ENCODE measurements at regions not wholly inside any gene's neighbourhood (a gene's known extent, or its start where the extent isn't known, plus 50 kb on each side); places are given as distances from the start of the nearest gene placed in this dataset.

DNA sequence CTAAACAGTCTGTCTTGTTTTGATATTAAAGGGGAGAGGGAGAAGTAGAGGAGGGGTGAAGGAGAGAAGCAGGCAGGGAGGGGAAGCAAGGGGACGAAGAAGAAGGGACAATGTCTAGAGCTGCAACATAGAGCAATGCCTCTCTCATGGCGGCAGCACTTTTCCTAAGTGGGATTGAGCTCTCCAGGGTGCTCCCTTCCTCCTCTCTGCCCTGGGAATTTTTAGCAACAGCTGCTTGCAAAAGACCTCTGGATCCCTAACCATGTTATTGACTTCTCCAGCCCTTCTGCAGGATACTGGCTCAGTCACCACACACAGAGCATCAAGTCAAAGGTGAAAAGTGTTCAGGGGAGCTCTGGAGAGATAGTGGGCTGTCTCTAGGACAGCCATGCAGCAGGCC lies 734.9 kb downstream of the EPHA4 start:
- DNase-seq, result no peak

DNA sequence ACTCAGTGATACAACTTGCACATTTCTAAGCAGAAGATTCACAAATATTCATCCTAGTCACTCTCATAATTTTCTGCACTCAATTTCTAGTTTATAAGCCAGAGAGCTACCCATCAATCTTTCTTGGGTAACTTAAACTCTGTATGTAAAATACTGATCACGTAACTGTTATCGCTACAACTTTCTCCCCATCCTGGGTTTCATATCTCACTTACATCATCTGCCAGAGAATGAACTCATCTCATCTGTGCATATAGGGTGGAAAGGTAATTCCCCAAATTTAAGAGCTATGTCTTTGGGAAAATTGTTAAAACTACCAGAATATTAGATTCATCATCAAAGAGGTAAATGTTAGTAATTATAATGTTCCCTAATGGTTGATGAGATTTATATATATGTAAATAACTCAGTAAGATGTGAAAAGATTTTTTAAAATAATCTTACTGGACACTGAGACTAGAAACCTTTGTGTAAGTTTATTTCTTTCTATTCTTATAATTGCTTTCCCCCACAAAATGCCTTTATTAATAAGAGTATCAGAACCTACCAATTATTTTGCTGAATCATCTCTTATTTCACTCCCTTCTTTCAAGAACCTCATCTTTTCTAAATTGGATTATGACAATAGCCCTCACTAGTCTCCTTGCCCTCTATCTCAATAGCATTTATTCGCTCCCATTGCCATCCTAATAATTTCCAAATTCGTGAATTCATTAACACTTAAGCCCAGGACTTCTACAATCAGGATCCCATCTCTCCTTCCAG lies 729.0 kb downstream of the EPHA4 start:
- DNase-seq, result no peak

DNA sequence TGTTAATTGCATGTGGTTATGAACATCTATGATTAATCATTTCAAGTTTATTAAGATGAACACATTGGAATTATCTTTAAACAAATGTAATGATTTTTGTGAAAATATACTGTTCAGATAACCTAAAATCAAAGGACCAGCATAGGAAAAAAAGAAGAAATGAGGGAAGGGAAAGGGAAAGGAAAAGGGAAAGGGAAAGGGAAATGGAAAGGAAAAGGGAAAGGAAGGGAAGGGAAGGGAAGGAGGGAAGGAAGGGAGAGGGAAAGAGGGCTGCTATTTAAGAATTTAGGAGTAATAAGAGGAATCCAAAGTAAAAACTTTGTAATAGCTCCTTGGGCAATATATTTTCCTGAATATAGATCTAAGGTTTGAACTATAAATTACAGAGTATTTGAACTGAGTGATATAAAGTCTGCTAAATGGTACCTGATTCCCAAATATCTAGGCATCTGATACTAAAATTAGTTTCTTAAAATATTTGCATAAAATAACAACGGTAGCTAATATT lies 726.3 kb downstream of the EPHA4 start:
- DNase-seq, result no peak

DNA sequence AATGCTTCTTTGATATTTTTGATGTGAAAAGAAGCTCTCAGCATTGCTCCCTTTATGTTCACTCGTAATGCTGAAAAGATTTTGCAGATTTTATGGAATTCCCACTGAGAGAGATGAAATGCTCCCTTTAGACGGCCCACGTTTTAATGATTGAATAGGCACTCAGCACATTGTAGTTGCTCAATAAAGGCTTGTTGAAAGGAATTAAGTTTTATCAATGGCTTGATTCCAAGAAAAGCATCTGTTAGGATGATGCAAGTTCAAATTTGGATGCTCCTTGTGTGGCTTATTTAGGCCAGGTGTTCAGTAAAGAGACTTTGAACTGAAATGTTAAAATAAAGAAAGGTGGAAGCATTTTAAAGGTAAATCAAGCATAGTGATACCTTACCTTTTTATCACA lies 725.1 kb downstream of the EPHA4 start:
- DNase-seq, result no peak

DNA sequence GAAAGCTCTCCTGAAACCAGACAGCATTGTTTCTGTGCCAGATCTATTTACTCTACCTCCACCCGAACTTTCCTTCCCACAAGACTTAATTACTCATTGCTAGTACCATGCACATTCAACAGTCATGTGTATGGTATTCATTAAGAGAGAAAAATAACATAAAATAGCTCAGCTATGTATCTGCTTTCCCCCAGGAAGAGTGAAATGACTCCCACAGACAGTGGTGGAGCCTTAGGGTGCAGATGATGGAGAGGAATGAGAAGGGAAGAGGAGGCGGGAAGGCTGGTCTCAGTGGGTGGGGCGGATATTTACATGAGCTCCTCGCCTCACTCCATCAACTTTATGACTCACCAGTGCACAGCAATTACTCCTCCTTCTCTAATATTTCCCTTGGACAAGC lies 724.5 kb downstream of the EPHA4 start:
- no peak for DNase-seq

DNA sequence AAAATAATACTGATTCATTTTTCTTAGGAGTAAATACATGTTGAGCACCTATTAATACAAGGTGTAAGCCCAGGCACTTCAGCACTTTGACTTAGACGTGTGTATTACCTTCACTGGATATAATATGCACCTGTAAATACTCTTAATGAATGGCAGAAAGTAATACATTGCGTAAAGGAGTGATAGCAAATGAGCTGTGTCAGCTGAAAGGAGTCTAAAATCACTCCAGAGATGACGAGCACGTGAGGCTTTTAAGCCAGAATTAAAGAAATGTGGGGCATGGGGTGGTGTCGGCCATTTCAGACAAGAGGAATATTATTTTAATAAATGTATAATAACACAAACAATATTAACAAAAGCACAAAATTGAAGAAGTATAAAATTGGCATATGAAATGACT lies 722.7 kb downstream of the EPHA4 start:
- no peak for DNase-seq

DNA sequence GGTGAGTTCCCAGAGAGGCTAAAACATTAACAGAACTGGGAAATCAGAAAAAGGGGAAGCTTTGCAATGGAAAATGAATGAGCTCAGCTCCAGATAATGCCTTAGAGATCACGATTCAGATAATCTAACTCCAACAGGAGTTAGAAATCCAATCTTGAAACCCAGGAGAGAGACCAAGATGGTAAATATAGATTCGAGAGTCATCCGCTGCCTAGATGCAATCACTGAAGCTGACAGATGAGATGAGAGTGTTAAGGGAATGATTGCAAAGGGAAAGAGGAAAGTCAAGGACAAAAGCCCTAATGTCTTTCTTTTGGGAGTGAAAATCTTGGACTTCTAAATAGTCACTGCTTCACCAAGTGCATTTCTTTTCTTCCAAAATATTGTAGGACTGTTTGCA lies 722.0 kb downstream of the EPHA4 start:
- no peak for DNase-seq

DNA sequence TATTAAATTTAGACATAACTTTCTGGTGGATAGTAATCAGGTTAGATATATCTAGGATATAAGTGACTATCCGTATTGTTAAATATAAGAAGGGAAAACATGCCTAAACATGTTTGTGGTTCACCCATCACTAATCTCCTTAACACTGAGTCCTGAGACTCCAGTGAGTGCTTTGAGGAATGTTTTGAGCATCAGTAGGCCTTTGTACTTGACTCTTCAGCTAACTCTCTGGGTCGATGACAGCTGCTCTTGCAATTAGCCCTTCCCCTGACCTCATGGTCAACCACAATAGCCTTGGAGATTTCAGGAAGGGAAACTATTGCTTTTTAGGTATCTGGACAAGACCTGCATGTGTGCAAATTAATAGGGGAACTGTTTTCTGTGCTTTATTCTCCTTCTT lies 716.8 kb downstream of the EPHA4 start:
- no peak for DNase-seq

DNA sequence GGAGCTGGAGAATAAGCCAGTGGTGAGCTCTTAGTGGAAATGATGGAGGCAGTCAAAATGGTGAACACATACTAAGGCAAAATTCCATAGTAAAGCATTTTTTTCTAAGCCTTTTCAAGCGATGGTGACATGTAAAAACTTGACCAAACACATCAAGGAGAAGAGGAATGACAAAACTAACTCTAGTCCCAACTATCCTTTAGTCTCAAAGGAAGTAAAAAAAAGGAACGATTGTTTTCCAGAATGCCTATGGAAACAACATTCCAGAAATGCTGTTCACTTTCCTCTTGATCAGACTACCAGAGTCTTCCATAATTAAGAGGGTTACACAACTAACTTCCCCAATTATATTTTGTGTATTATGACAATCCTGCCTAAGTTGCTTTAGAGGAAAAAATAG lies 715.6 kb downstream of the EPHA4 start:
- no peak for DNase-seq

DNA sequence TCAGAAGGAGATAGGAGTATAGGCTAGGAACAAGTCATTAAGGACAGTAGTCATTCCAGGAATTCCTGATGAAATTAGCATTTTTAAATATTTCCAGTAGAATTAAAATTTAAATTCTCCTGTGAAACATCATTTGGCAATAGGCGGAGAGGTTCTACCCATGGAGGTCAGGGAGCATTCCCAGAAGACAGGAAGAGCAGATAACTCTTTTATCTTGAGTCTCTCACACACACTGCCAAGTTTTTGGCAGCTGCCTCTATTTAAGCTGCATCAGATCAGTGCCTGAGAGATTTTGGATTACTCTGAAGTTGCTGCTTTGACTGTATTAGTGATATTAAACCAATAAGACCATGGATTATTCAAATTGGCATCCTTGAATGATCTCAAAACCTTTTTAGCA lies 714.7 kb downstream of the EPHA4 start:
- DNase-seq, result no peak

DNA sequence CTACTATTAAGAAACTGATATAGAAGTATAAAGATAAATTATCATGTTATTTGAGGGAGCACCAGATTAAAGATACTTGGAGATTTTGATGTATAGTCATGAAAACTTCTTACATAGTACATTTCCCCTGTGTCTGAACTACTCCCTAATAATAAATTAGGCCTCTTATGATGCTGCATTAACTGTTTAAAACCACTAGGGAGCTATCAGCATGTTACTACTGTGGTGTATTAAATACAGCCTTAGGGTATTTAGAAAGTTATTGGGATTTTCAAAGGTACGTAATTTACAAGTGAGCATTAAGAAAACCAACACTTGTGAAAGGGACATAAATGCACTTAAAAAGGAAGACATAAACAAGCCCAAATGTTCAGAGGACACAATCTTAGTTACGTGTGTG lies 714.0 kb downstream of the EPHA4 start:
- DNase-seq, result no peak

DNA sequence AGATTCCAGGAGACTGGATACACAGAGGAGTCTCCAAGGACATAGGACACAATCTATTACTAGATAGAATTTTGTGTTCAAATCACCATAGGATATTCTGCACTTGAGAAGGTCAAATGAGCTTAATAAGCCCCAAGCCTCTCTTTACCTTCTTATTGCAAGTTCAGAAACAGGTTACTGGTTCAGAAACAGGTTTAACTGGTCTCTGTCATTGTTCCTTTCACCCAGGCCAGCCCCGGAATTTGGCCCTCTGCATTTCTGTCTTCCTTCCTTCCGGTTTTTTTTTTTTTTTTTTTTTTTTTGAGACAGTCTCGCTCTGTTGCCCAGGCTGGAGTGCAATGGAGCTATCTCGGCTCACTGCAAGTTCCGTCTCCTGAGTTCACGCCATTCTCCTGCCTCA lies 700.2 kb downstream of the EPHA4 start:
- DNase-seq, result no peak

DNA sequence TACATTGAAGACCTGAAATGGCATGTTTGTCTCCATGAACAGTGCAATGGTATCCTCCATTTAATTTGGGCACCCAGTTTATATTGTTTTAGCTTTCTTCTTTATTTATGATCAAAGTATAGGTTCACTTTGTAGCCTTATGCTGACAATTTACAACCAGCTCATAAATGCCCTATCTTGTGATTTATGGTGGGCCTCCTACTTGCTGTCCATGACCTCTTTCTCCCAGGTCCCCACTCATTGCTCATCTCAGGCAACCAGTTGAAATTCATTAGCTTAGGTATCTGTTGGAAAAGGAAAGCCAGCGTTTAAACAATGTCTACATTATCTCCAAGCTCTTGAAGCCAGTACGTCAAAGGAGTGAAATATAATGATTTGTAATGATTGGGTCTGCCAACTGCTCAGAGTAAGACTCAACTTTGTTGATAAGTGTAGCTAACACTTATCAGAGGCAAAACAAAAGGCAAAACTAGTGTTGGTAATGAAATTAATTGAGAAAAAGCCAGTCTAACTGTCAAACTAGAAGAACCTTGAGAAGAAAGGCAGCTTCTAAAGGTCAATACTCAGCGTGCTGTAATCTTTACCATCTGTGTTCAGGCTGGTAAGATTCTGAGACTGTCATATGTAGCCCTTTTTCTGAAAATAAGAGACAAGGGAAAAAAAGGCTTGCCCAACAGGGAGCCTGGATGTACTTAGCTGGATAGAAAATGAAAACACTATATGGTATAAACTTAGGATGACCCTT lies 695.9 kb downstream of the EPHA4 start:
- DNase-seq, result no peak

DNA sequence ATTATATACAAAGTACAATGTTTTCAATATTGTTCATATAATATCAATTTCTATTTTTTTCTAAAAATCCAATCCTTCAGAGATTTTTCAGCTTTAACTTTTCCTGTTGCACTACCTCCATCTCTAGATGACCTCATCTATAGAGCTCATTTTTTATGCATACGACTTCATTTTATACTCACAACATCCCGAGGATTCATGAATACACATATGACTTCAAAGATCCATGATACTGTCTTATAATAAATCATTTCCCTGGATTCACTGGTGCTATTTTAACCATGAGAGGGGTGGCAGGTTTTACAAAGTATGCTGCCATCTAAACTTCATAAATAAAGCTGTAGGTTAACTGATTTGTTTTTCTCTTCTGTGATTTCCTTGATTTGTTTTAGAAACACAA lies 694.6 kb downstream of the EPHA4 start:
- no peak for DNase-seq

DNA sequence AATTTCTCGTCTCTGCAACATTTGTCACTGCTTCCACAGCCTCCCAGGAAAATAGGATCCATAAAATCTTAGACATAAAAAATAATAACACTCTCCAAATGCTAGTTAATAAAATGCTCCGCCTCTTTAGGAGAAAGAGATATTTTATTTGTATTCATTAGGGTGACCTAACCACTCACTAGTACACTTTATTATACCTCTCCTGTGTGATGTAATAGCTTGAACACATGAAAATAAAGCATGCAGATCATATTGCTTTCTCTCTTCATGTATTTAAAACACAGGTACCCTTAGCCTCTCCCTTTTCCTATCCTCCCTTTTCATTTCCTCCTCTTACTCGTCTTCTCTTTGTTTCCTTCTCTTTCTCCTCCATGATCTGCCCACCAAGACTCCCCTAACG lies 694.2 kb downstream of the EPHA4 start:
- DNase-seq, result no peak

DNA sequence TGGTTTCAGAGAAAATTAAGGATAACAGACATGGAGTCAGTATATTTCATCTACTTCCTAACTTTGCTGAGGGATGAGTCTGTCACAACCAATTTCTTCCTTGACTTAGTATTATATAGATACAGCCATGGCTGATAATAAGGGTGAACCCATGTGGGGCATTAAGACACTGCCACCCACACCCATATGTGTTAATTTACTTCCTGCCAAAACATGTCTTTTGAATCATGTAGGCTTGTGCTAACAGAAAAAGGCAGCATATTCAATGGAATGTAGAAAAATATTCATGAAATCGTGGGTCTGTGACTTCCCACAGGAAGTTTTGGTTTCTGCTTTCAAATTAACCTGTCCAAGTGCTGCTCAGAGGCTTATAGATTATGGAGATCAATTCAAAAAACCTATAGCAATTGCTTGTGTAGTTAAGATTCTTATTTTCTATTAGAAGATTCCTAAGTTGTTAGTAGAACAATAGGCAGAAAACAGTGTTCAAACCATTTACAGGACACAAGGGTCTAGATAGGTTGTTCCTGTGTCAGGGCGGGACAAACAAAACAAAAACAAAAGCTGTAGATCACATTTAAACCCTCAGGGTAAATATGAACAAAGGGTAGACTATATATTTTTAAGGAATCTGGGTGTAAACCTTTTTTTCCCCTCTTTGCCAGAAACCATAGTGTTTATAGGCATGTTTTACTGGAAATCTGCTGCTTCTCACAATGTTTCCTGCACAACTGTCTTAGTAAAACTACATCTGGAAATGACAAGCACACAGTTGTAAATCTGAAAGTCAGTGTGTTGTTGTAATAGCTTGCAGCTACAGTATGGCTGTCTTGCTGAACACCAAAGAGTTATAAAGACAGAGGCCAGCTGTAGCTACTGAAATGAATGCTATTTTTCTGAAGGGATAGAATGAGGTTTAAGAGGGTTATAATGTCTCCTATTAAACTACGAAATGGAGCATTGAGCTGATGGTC lies 691.2 kb downstream of the EPHA4 start:
- no peak for DNase-seq

DNA sequence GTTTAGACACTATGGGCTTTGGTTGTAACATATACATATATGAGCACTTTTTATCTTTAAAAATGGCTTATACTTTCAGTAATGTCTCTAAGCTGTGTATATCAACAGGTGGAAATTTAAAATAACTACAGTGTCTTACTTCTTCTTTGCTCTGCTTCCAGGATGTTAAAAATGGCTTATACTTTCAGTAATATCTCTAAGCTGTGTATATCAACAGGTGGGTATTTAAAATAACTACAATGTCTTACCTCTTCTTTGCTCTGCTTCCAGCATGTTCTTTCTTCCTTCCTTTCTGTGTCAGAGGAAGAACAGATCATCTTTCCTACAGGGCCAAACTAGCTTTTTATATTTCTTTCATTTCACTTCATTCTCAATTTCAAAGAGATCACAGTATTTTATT lies 689.6 kb downstream of the EPHA4 start:
- DNase-seq, result no peak

DNA sequence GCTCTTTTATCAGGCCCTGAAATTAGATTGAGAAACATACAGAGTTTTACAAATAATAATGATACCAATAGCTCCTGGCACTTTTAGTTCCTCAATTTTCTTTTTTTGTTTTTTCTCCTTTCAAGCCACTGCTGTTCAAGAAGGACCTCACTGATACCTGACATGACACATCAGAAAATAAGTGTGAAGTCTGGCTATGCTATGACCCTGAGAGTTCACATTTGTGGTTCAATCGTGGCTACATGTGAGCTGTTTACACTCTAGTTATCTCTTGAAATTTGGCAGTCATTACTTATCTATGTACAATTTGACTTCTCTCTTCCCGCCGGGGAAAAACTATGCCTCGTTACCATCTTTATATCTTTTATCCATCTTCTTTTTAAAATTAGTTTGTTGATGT lies 686.5 kb downstream of the EPHA4 start:
- DNase-seq, result no peak

DNA sequence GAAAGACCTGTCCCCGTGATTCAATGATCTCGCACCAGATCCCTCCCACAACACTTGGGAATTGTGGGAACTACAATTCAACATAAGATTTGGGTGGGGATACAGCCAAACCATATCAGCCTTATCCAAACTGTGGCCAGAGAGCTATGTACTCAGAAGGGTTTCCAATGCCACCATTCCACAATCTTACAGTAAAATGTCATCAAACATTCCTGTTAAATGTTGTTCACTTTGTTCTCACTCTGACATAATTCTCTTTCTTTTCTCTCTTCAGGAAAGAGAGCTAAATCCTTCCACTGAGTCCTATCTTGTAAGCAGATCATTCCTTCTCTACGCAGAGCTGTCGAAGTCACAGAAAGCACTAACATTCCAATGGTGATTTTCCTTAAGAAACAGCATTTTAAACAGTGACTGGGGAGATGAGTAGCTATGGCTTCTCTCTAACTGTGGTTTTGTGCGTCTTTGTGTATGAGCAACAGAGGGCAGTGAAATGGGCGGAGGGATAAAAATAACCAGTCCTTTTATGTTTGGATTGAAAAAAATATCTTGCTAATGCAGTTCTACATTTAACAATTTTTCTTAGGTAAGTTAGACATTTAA lies 684.7 kb downstream of the EPHA4 start:
- no peak for DNase-seq

DNA sequence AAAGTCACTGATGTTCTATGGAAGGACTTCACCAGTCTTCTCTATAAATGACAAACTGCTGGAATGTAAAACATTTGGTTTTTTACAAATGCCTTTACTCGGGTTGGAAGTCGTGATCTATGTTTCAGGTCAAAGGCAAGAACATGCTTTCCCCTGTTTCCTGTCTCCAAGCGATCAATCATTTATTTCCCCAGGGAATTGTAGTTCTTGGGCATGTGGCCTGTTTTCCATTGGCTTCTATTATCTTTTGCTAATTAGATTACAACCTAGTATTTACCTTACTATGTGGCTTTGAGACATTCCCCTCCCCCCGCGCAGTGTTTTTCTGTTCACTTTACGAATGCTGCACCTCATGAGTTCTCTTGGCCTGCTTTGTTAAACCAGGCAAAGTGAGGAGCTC lies 684.2 kb downstream of the EPHA4 start:
- DNase-seq, result no peak

DNA sequence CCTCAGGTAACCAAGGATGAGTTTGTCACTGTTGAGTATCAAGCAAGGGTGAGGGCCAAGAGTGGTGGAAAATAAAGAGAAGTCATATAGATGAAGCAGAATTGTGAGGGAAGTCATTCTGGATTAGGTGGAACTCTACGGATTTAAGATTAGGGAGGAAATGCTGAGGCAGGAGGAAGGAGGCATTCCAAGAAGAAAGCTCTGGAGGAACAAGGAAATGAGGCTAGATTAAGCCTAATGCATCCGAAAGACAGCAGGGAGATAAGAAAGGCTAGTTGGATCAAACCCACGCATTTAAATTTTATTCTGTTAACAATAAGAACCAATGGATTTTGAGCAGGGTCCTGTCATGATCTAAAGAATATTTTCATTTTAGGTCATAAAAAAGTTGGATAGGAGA lies 681.2 kb downstream of the EPHA4 start:
- DNase-seq, result no peak

DNA sequence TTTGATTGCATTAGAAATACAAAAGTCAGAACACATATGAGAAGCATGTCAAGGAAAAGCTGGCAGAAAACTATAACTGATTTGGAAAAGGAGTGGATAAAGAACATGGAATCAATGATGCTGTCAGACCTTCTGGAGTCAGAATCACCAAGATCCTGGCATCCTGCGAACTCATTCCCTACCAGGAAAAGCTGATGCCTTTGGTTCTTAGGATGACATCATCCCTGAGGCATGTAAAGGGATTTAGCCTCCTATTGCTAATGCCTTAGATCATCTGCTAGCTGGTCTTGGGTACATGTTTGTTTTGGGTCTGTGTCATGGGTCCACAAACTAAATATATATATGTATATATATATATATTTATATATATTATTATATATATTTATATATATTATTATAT lies 680.7 kb downstream of the EPHA4 start:
- no peak for DNase-seq

Data from activated naive CD4-positive, alpha-beta T cell treated with Interleukin-2 at 50 U/mL for 16 hours (primary cell).